ENCODE measurements at regions not wholly inside any gene's neighbourhood (a gene's known extent, or its start where the extent isn't known, plus 50 kb on each side); places are given as distances from the start of the nearest gene placed in this dataset.

- no peaks in the 10 kb centered on the region for H3F3A ChIP-seq (ENCODE audit: insufficient read depth, low read length)
Observed at GRCh38 chr1:90476411-90476810, 240.7 kb downstream of the BARHL2 start.

GRCh38 chr1:90475631-90476030, 241.5 kb downstream of the BARHL2 start:
- Histone ChIP-seq H3K4me1 (ENCODE audit: insufficient read depth, low read length, severe bottlenecking) (no peaks in the 10 kb centered on the region), H3K4me2 (ENCODE audit: low read length) (no peak overlapping the region), H3K79me2 (ENCODE audit: insufficient read depth, low read length) (no peaks in the 10 kb centered on the region), H2AFZ (ENCODE audit: low read length) (no peak overlapping the region), H3F3A (ENCODE audit: insufficient read depth, low read length) (no peaks in the 10 kb centered on the region), H3K36me3 (ENCODE audit: insufficient read depth, low read length) (no peaks in the 10 kb centered on the region), H3K27ac (ENCODE audit: low read depth, low read length, poor library complexity, severe bottlenecking) (no peak overlapping the region), H4K20me1 (ENCODE audit: insufficient read depth, low read length) (no peaks in the 10 kb centered on the region), H3K27me3 (ENCODE audit: insufficient read depth, low read length) (no peaks in the 10 kb centered on the region), H3K9ac (ENCODE audit: low read length) (no peak overlapping the region), H3K9me2 (ENCODE audit: low read depth, low read length) (no peaks in the 10 kb centered on the region), H3K4me3 (ENCODE audit: low read depth, low read length, poor library complexity, severe bottlenecking) (no peak overlapping the region), H3K9me3 (ENCODE audit: low read length) (no peaks in the 10 kb centered on the region)
- TF ChIP-seq CTCF (IDR thresholded peaks at IDR 0.05; ENCODE audit: low read length) = peak; percentile 6; the same call in 1 of the 2 replicates
- no peak for TF ChIP-seq EZH2 (IDR thresholded peaks at IDR 0.05; ENCODE audit: borderline replicate concordance, low read length)

More at GRCh38 chr1:90476411-90476810, 240.7 kb downstream of the BARHL2 start:
- H4K20me1 ChIP-seq (ENCODE audit: insufficient read depth, low read length) = no peaks in the 10 kb centered on the region
- H2AFZ ChIP-seq (ENCODE audit: low read length) = no peak overlapping the region
- no peak overlapping the region for H3K4me2 ChIP-seq (ENCODE audit: low read length)
- H3K27me3 ChIP-seq (ENCODE audit: insufficient read depth, low read length) = no peaks in the 10 kb centered on the region
- no peaks in the 10 kb centered on the region for H3K9me3 ChIP-seq (ENCODE audit: low read length)
- H3K36me3 ChIP-seq (ENCODE audit: insufficient read depth, low read length) = no peaks in the 10 kb centered on the region
- no peaks in the 10 kb centered on the region for H3K9me2 ChIP-seq (ENCODE audit: low read depth, low read length)
- H3K9ac ChIP-seq (ENCODE audit: low read length) = no peak overlapping the region
- no peak for TF ChIP-seq EZH2 (IDR thresholded peaks at IDR 0.05; ENCODE audit: borderline replicate concordance, low read length)
- TF ChIP-seq CTCF (IDR thresholded peaks at IDR 0.05; ENCODE audit: low read length) = no peak
- H3K4me3 ChIP-seq (ENCODE audit: low read depth, low read length, poor library complexity, severe bottlenecking) = no peak overlapping the region
- H3K27ac ChIP-seq (ENCODE audit: low read depth, low read length, poor library complexity, severe bottlenecking) = no peak overlapping the region
- no peaks in the 10 kb centered on the region for H3K4me1 ChIP-seq (ENCODE audit: insufficient read depth, low read length, severe bottlenecking)
- no peaks in the 10 kb centered on the region for H3K79me2 ChIP-seq (ENCODE audit: insufficient read depth, low read length)

GRCh38 chr1:90474731-90475130, 242.4 kb downstream of the BARHL2 start:
- Histone ChIP-seq H3K27me3 (ENCODE audit: insufficient read depth, low read length) (no peaks in the 10 kb centered on the region), H3K4me2 (ENCODE audit: low read length) (no peak overlapping the region), H3K4me3 (ENCODE audit: low read depth, low read length, poor library complexity, severe bottlenecking) (no peak overlapping the region), H3K4me1 (ENCODE audit: insufficient read depth, low read length, severe bottlenecking) (no peaks in the 10 kb centered on the region), H4K20me1 (ENCODE audit: insufficient read depth, low read length) (no peaks in the 10 kb centered on the region), H3K27ac (ENCODE audit: low read depth, low read length, poor library complexity, severe bottlenecking) (no peak overlapping the region), H3K9me3 (ENCODE audit: low read length) (no peaks in the 10 kb centered on the region), H3F3A (ENCODE audit: insufficient read depth, low read length) (no peaks in the 10 kb centered on the region), H3K79me2 (ENCODE audit: insufficient read depth, low read length) (no peaks in the 10 kb centered on the region), H3K9ac (ENCODE audit: low read length) (no peak overlapping the region), H3K36me3 (ENCODE audit: insufficient read depth, low read length) (no peaks in the 10 kb centered on the region), H2AFZ (ENCODE audit: low read length) (no peak overlapping the region), H3K9me2 (ENCODE audit: low read depth, low read length) (no peaks in the 10 kb centered on the region)
- no peak for TF ChIP-seq EZH2 (IDR thresholded peaks at IDR 0.05; ENCODE audit: borderline replicate concordance, low read length)
- TF ChIP-seq CTCF (IDR thresholded peaks at IDR 0.05; ENCODE audit: low read length) = no peak
